IMR-90 (cell line): ENCODE measurements at regions not wholly inside any gene's neighbourhood (a gene's known extent, or its start where the extent isn't known, plus 50 kb on each side); places are given as distances from the start of the nearest gene placed in this dataset.

ENCODE experiments used
- ATAC-seq: fragments of 200-7000 bp; cut with Tn5 transposase; 2 replicates; pipeline ENCODE4 v1.9.1; 2020; ENCODE audit warnings: low read depth, mild to moderate bottlenecking, moderate library complexity
- BruUV-seq: library from RNA; stranded (reverse); fragments of 400-500 nt; replicated peaks from 2 replicates; lab custom pipeline; 2021; lab: Mats Ljungman, UMichigan
- CTCF ChIA-PET: fragments of 300-600 bp; formaldehyde crosslinking; extraction: SDS; loops from one replicate; lab custom pipeline; 2021; ENCODE audit warnings: antibody characterized with exemption; lab: Yijun Ruan, JAX
- POLR2A ChIA-PET: fragments of 300-600 bp; sonication (Branson Sonifier 250); formaldehyde crosslinking; loops from one replicate; lab custom pipeline; 2022; ENCODE audit warnings: antibody characterized with exemption; ENCODE audit not compliant: unreplicated experiment; lab: Charles Lee
- DNase-seq: peaks from one replicate; pipeline ENCODE4 v3.0.0; 2013
- H2AFZ ChIP-seq: replicated peaks from 2 replicates; pipeline ENCODE3; 2013; ENCODE audit warnings: low read length, mild to moderate bottlenecking; ENCODE audit not compliant: poor library complexity
- H2AK5ac ChIP-seq: 2 replicates; pipeline ENCODE4 v1.6.1; 2013; ENCODE audit warnings: low read depth, low read length, inconsistent platforms
- H2AK9ac ChIP-seq: replicated peaks from 2 replicates; pipeline ENCODE3; 2013; ENCODE audit warnings: mild to moderate bottlenecking, low read depth, low read length, moderate library complexity; ENCODE audit not compliant: poor library complexity
- H2BK120ac ChIP-seq: 2 replicates; pipeline ENCODE4 v1.6.1; 2013; ENCODE audit warnings: low read depth, low read length, inconsistent platforms
- H2BK15ac ChIP-seq: 3 replicates; pipeline ENCODE4 v1.6.1; 2013; ENCODE audit warnings: low read depth, low read length, inconsistent platforms
- H2BK20ac ChIP-seq: 2 replicates; pipeline ENCODE4 v1.6.1; 2013; ENCODE audit warnings: low read depth, mild to moderate bottlenecking, inconsistent platforms, low read length, moderate library complexity
- H2BK5ac ChIP-seq: 2 replicates; pipeline ENCODE4 v1.6.1; 2013; ENCODE audit warnings: mild to moderate bottlenecking, low read depth, low read length, inconsistent platforms; ENCODE audit not compliant: poor library complexity, severe bottlenecking
- H3K14ac ChIP-seq: replicated peaks from 2 replicates; pipeline ENCODE4 v1.6.1; 2013; ENCODE audit warnings: low read depth, low read length, inconsistent platforms
- H3K18ac ChIP-seq: 2 replicates; pipeline ENCODE4 v1.6.1; 2013; ENCODE audit warnings: low read depth, low read length, control low read depth
- H3K23ac ChIP-seq: 2 replicates; pipeline ENCODE4 v1.6.1; 2013; ENCODE audit warnings: low read depth, low read length, inconsistent platforms
- H3K27ac ChIP-seq: 2 replicates; pipeline ENCODE4 v1.5.1; 2013; ENCODE audit warnings: mild to moderate bottlenecking, control low read depth, low read length; ENCODE audit not compliant: insufficient read depth
- H3K27me3 ChIP-seq: 2 replicates; pipeline ENCODE4 v1.6.1; 2013; ENCODE audit warnings: low read length; ENCODE audit not compliant: control insufficient read depth, insufficient read depth
- H3K36me3 ChIP-seq: 2 replicates; pipeline ENCODE4 v1.6.1; 2013; ENCODE audit warnings: low read length, mixed read lengths; ENCODE audit not compliant: control insufficient read depth, insufficient read depth
- H3K4ac ChIP-seq: 2 replicates; pipeline ENCODE4 v1.6.1; 2013; ENCODE audit warnings: low read depth, low read length, inconsistent platforms
- H3K4me1 ChIP-seq: 2 replicates; pipeline ENCODE4 v1.6.1; 2013; ENCODE audit warnings: low read length, mixed read lengths; ENCODE audit not compliant: control insufficient read depth, insufficient read depth
- H3K4me2 ChIP-seq: 2 replicates; pipeline ENCODE4 v1.6.1; 2013; ENCODE audit warnings: low read depth, mild to moderate bottlenecking, control low read depth, low read length, moderate library complexity
- H3K4me3 ChIP-seq: 2 replicates; pipeline ENCODE4 v1.5.1; 2013; ENCODE audit warnings: low read depth, mild to moderate bottlenecking, control low read depth, low read length, moderate library complexity; ENCODE audit not compliant: insufficient read depth
- H3K56ac ChIP-seq: 2 replicates; pipeline ENCODE4 v1.6.1; 2013; ENCODE audit warnings: low read length, inconsistent platforms; ENCODE audit not compliant: insufficient read depth; ENCODE audit errors: extremely low read depth
- H3K79me1 ChIP-seq, 2 experiments: 2 replicates each; pipeline ENCODE4 v1.6.1; 2013; ENCODE audit warnings: low read length in 2 of 2, inconsistent platforms in 1 of 2, low read depth in 1 of 2
- H3K9ac ChIP-seq: 2 replicates; pipeline ENCODE4 v1.6.1; 2013; ENCODE audit warnings: low read depth, low read length, control low read depth
- H3K9me1 ChIP-seq: 2 replicates; pipeline ENCODE4 v1.6.1; 2013; ENCODE audit warnings: low read length, inconsistent platforms; ENCODE audit not compliant: insufficient read depth
- H3K9me3 ChIP-seq: 2 replicates; pipeline ENCODE4 v1.6.1; 2013; ENCODE audit warnings: low read length; ENCODE audit not compliant: control insufficient read depth, insufficient read depth
- H4K20me1 ChIP-seq: 2 replicates; pipeline ENCODE4 v1.6.1; 2013; ENCODE audit warnings: low read length, inconsistent platforms; ENCODE audit not compliant: insufficient read depth
- H4K5ac ChIP-seq: 2 replicates; pipeline ENCODE4 v1.6.1; 2013; ENCODE audit warnings: mild to moderate bottlenecking, low read depth, low read length, control low read depth
- H4K8ac ChIP-seq, 2 experiments: 2 replicates each; pipeline ENCODE4 v1.6.1; 2013; ENCODE audit warnings: low read depth in 2 of 2, low read length in 2 of 2, control low read depth in 1 of 2, inconsistent platforms in 1 of 2
- H4K91ac ChIP-seq: 2 replicates; pipeline ENCODE4 v1.6.1; 2013; ENCODE audit warnings: low read depth, low read length, inconsistent platforms; ENCODE audit not compliant: insufficient read depth
- POLR2A ChIP-seq: IDR thresholded peaks from 2 replicates; pipeline ENCODE4 v1.6.1; 2012; ENCODE audit warnings: mild to moderate bottlenecking, low read depth, low read length
- RAD21 ChIP-seq: IDR thresholded peaks from 2 replicates; pipeline ENCODE4 v1.6.1; 2012; ENCODE audit warnings: low read length, improper control_type of control experiment
- WGBS, 2 experiments: methylation state at CpG; one replicate each; pipeline versions ENCODE4 v1.1.5 to v1.1.7; 2013; ENCODE audit warnings: missing lambda C conversion rate in 2 of 2; ENCODE audit not compliant: insufficient read length in 1 of 2; ENCODE audit errors: extremely low coverage in 2 of 2; 5-methylcytosine and 5-hydroxymethylcytosine counted together
- dilution Hi-C: fragments of 300-500 bp; cut with HindIII; formaldehyde crosslinking; loops from one replicate; pipeline ENCODE4 v1.14.3; 2018; ENCODE audit warnings: low sequenced_read_pairs; ENCODE audit not compliant: unreplicated experiment
- in situ Hi-C: fragments of 300-500 bp; cut with MboI; formaldehyde crosslinking; loops from 3 replicates; pipeline ENCODE4 v1.14.3; 2019; ENCODE audit warnings: low sequenced_read_pairs, inconsistent platforms, mixed read lengths
- intact Hi-C: fragments of 100-400 bp; cut with micrococcal nuclease; formaldehyde crosslinking; loops from 2 replicates; pipeline ENCODE4 v1.10.0; 2022

DNA sequence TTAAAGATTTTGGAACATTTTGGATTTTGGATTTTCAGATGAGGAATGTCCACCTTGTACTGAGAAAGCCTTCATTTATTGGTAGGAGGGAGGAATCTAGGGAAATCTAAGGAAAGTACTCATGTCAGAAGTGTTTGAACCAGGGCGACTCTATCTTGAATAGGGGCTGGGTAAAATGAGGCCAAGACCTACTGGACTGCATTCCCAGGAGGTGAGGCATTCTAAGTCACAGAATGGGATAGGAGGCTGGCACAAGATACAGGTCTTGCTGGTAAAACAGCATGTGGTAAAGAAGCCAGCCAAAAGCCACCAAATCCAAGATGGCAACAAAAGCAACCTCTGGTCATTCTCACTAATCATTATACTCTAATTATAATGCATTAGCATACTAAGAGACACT, 118.9 kb downstream of the MXRA5 start:
- no peak overlapping the region for H2BK15ac ChIP-seq
- H3K27ac ChIP-seq: no peak overlapping the region
- no peak overlapping the region for H4K8ac ChIP-seq
- no peak overlapping the region for H4K5ac ChIP-seq
- ATAC-seq: no peak
- in situ Hi-C loops: no loop called here
- ChIA-PET CTCF (no interaction called here), POLR2A (no interaction called here)
- H4K20me1 ChIP-seq: no peaks in the 10 kb centered on the region
- no peak overlapping the region for H3K14ac ChIP-seq
- no peak overlapping the region for H2AFZ ChIP-seq
- no peak overlapping the region for H3K23ac ChIP-seq
- H3K4me1 ChIP-seq: peaks cover under 1% of the 10 kb centered on the region; the same call in 1 of the 2 replicates
- DNase-seq: no peak
- no peak overlapping the region for H2BK120ac ChIP-seq
- H2AK9ac ChIP-seq: no peak overlapping the region
- dilution Hi-C loops: no loop called here
- no peak overlapping the region for H3K4ac ChIP-seq
- no peaks in the 10 kb centered on the region for H3K27me3 ChIP-seq
- TF ChIP-seq RAD21 (no peak), POLR2A (no peak)
- intact Hi-C loops: no loop called here
- H2AK5ac ChIP-seq: no peak overlapping the region
- WGBS, 2 experiments: 67% methylated on average over 1 of the region's 1 CpG; no CpG with 5 or more reads in 1 of the 2 experiments
- H3K79me1 ChIP-seq: no peaks in the 10 kb centered on the region
- H2BK20ac ChIP-seq: no peak overlapping the region
- H3K9me3 ChIP-seq: no peaks in the 10 kb centered on the region
- no peak overlapping the region for H2BK5ac ChIP-seq
- no peak overlapping the region for H3K18ac ChIP-seq
- no peaks in the 10 kb centered on the region for H3K36me3 ChIP-seq
- H4K91ac ChIP-seq: no peak overlapping the region
- no peak overlapping the region for H3K4me3 ChIP-seq
- no peak overlapping the region for H3K4me2 ChIP-seq
- no TSS peak for BruUV-seq
- no peak overlapping the region for H3K56ac ChIP-seq
- H3K9me1 ChIP-seq: no peaks in the 10 kb centered on the region; the same call in 1 of the 2 replicates
- no peak overlapping the region for H3K9ac ChIP-seq
